ENCODE measurements at regions not wholly inside any gene's neighbourhood (a gene's known extent, or its start where the extent isn't known, plus 50 kb on each side); places are given as distances from the start of the nearest gene placed in this dataset.

- Histone ChIP-seq H3K27me3 (replicated peaks in 1 of 4; ENCODE audit: control extremely low read depth in 1 of 4, control insufficient read depth in 3 of 4, insufficient read depth in 4 of 4, low read length in 3 of 4) (no peaks in the 10 kb centered on the region), H3K27ac (ENCODE audit: low read length in 2 of 2) (no peak overlapping the region), H3K9ac (ENCODE audit: low read length) (no peak overlapping the region), H3K4me2 (replicated peaks; ENCODE audit: low read depth, low read length, poor library complexity, severe bottlenecking) (no peak overlapping the region), H3K4me3 (ENCODE audit: control extremely low read depth in 1 of 5, extremely low read depth in 1 of 5, insufficient read depth in 1 of 5, low read depth in 2 of 5, low read length in 4 of 5) (no peak overlapping the region), H3K9me3 (ENCODE audit: control extremely low read depth in 1 of 3, control insufficient read depth in 2 of 3, insufficient read depth in 1 of 3, low read length in 2 of 3) (no peaks in the 10 kb centered on the region), H3K36me3 (replicated peaks in 1 of 2; ENCODE audit: control extremely low read depth in 1 of 2, control insufficient read depth in 1 of 2, extremely low read depth in 1 of 2, insufficient read depth in 2 of 2, low read length in 1 of 2) (no peaks in the 10 kb centered on the region), H3K79me2 (ENCODE audit: control insufficient read depth, insufficient read depth, low read length) (no peaks in the 10 kb centered on the region), H3K4me1 (ENCODE audit: control insufficient read depth in 2 of 2, insufficient read depth in 2 of 2, low read length in 2 of 2) (no peaks in the 10 kb centered on the region), H2AFZ (ENCODE audit: insufficient read depth, low read depth, low read length, poor library complexity, severe bottlenecking) (no peak overlapping the region), H4K20me1 (ENCODE audit: control insufficient read depth, insufficient read depth, low read length, poor library complexity, severe bottlenecking) (no peaks in the 10 kb centered on the region)
- intact Hi-C loops (cut with micrococcal nuclease) = no loop called here
- DNase-seq = no peak
- Mint-ChIP-seq H3K27ac (no peak overlapping the region), H3K4me3 (no peak overlapping the region), H3K4me1 (no peaks in the 10 kb centered on the region), H3K9me3 (ENCODE audit: insufficient read depth) (peaks cover 2% of the 10 kb centered on the region), H3K27me3 (no peaks in the 10 kb centered on the region)
- WGBS (ENCODE audit: insufficient coverage) = no CpG with 5 or more reads among the region's 3 CpGs
- ChIA-PET POLR2A (no interaction called here), CTCF (no interaction called here)
- no peak for ATAC-seq (ENCODE audit: low read depth)
- TF ChIP-seq CTCF (IDR thresholded peaks at IDR 0.05) = no peak
- TF ChIP-seq EZH2 (IDR thresholded peaks at IDR 0.05; ENCODE audit: borderline replicate concordance, insufficient read depth, low read depth, low read length, poor library complexity, severe bottlenecking) = no peak
Observed at GRCh38 chr4:157459785-157460184, 239.3 kb downstream of the GRIA2 start.

- H4K20me1 ChIP-seq (ENCODE audit: control insufficient read depth, insufficient read depth, low read length, poor library complexity, severe bottlenecking) = no peaks in the 10 kb centered on the region
- TF ChIP-seq CTCF (IDR thresholded peaks at IDR 0.05) = no peak
- TF ChIP-seq EZH2 (IDR thresholded peaks at IDR 0.05; ENCODE audit: borderline replicate concordance, insufficient read depth, low read depth, low read length, poor library complexity, severe bottlenecking) = no peak
- H3K79me2 ChIP-seq (ENCODE audit: control insufficient read depth, insufficient read depth, low read length) = no peaks in the 10 kb centered on the region
- no peaks in the 10 kb centered on the region for H3K4me1 Mint-ChIP-seq
- POLR2A ChIA-PET = no interaction called here
- no peak overlapping the region for H3K27ac Mint-ChIP-seq
- intact Hi-C loops (cut with micrococcal nuclease) = no loop called here
- DNase-seq (no peak), ATAC-seq (ENCODE audit: low read depth) (no peak)
- H3K9ac ChIP-seq (ENCODE audit: low read length) = no peak overlapping the region
- H3K4me3 Mint-ChIP-seq = no peak overlapping the region
- no peaks in the 10 kb centered on the region for H3K9me3 Mint-ChIP-seq (ENCODE audit: insufficient read depth)
- H3K27ac ChIP-seq (ENCODE audit: low read length in 2 of 2) = no peak overlapping the region
- CTCF ChIA-PET = no interaction called here
- WGBS (ENCODE audit: insufficient coverage) = no CpG with 5 or more reads among the region's 3 CpGs
- no peaks in the 10 kb centered on the region for H3K4me1 ChIP-seq (ENCODE audit: control insufficient read depth in 2 of 2, insufficient read depth in 2 of 2, low read length in 2 of 2)
- no peak overlapping the region for H3K4me2 ChIP-seq (replicated peaks; ENCODE audit: low read depth, low read length, poor library complexity, severe bottlenecking)
- peaks cover 0 to 15% (median 0%) of the 10 kb centered on the region in 3 donors for H3K9me3 ChIP-seq (ENCODE audit: control extremely low read depth in 1 of 3, control insufficient read depth in 2 of 3, insufficient read depth in 1 of 3, low read length in 2 of 3)
- H2AFZ ChIP-seq (ENCODE audit: insufficient read depth, low read depth, low read length, poor library complexity, severe bottlenecking) = no peak overlapping the region
- H3K36me3 ChIP-seq (replicated peaks in 1 of 2; ENCODE audit: control extremely low read depth in 1 of 2, control insufficient read depth in 1 of 2, extremely low read depth in 1 of 2, insufficient read depth in 2 of 2, low read length in 1 of 2) = no peaks in the 10 kb centered on the region
- no peaks in the 10 kb centered on the region for H3K27me3 Mint-ChIP-seq
- H3K4me3 ChIP-seq (ENCODE audit: control extremely low read depth in 1 of 5, extremely low read depth in 1 of 5, insufficient read depth in 1 of 5, low read depth in 2 of 5, low read length in 4 of 5) = no peak overlapping the region
- H3K27me3 ChIP-seq (replicated peaks in 1 of 4; ENCODE audit: control extremely low read depth in 1 of 4, control insufficient read depth in 3 of 4, insufficient read depth in 4 of 4, low read length in 3 of 4) = no peaks in the 10 kb centered on the region
Observed at GRCh38 chr4:157447195-157447594, 226.7 kb downstream of the GRIA2 start.

Measured in B cell (primary cell).